ENCODE measurements at regions not wholly inside any gene's neighbourhood (a gene's known extent, or its start where the extent isn't known, plus 50 kb on each side); places are given as distances from the start of the nearest gene placed in this dataset.

GRCh38 chr17:33904476-33904875, 350.6 kb upstream of the CCL2 start:
- BruUV-seq (replicated peaks), result no TSS peak
- Mint-ChIP-seq H3K9me3 (ENCODE audit: unreplicated experiment) (peaks cover 40% of the 10 kb centered on the region), H3K27me3 (ENCODE audit: insufficient read depth, unreplicated experiment) (no peaks in the 10 kb centered on the region), H3K4me1 (ENCODE audit: insufficient read depth, unreplicated experiment) (no peaks in the 10 kb centered on the region), H3K36me3 (ENCODE audit: insufficient read depth, unreplicated experiment) (no peaks in the 10 kb centered on the region), H3K27ac (ENCODE audit: low read depth, unreplicated experiment) (no peak overlapping the region), H3K4me3 (ENCODE audit: unreplicated experiment) (no peak overlapping the region)
- POLR2A ChIA-PET, result no interaction called here
- CTCF ChIA-PET, result interaction anchor here (0.6 kb wide), 1 partner anchor 164 kb away, joined by 3 read pairs; no protein-coding TSS in a partner anchor
- intact Hi-C loops (cut with micrococcal nuclease), result no loop called here
- DNase-seq (ENCODE audit: unreplicated experiment), result no peak
- no peak for TF ChIP-seq CTCF (IDR thresholded peaks at IDR 0.05; ENCODE audit: unreplicated experiment)

- Mint-ChIP-seq H3K4me3 (ENCODE audit: unreplicated experiment) (no peak overlapping the region), H3K4me1 (ENCODE audit: insufficient read depth, unreplicated experiment) (no peaks in the 10 kb centered on the region), H3K27me3 (ENCODE audit: insufficient read depth, unreplicated experiment) (no peaks in the 10 kb centered on the region), H3K9me3 (ENCODE audit: unreplicated experiment) (peaks cover 41% of the 10 kb centered on the region), H3K27ac (ENCODE audit: low read depth, unreplicated experiment) (no peak overlapping the region), H3K36me3 (ENCODE audit: insufficient read depth, unreplicated experiment) (no peaks in the 10 kb centered on the region)
- no TSS peak for BruUV-seq (replicated peaks)
- CTCF ChIA-PET, result interaction anchor here (1.0 kb wide), 1 partner anchor 155 kb away, joined by 3 read pairs; no protein-coding TSS in a partner anchor
- POLR2A ChIA-PET, result no interaction called here
- TF ChIP-seq CTCF (IDR thresholded peaks at IDR 0.05; ENCODE audit: unreplicated experiment), result no peak
- no peak for DNase-seq (ENCODE audit: unreplicated experiment)
- intact Hi-C loops (cut with micrococcal nuclease), result no loop called here
These were observed 349.7 kb upstream of the CCL2 start for GRCh38 chr17:33905338-33905800.

- CTCF ChIA-PET, result no interaction called here
- BruUV-seq (replicated peaks), result no TSS peak
- H3K27me3 Mint-ChIP-seq (ENCODE audit: insufficient read depth, unreplicated experiment), result no peaks in the 10 kb centered on the region
These were observed 346.6 kb upstream of the CCL2 start for GRCh38 chr17:33908363-33909064.

More at GRCh38 chr17:33908363-33909064, 346.6 kb upstream of the CCL2 start:
- Mint-ChIP-seq H3K4me3 (ENCODE audit: unreplicated experiment) (no peak overlapping the region), H3K9me3 (ENCODE audit: unreplicated experiment) (peaks cover 28% of the 10 kb centered on the region), H3K4me1 (ENCODE audit: insufficient read depth, unreplicated experiment) (no peaks in the 10 kb centered on the region), H3K36me3 (ENCODE audit: insufficient read depth, unreplicated experiment) (no peaks in the 10 kb centered on the region), H3K27ac (ENCODE audit: low read depth, unreplicated experiment) (no peak overlapping the region)
- no peak for TF ChIP-seq CTCF (IDR thresholded peaks at IDR 0.05; ENCODE audit: unreplicated experiment)
- intact Hi-C loops (cut with micrococcal nuclease), result no loop called here
- no peak for DNase-seq (ENCODE audit: unreplicated experiment)
- POLR2A ChIA-PET, result no interaction called here

All from MCF 10A (cell line).